Myocyte (in vitro differentiated cells): ENCODE measurements at regions not wholly inside any gene's neighbourhood (a gene's known extent, or its start where the extent isn't known, plus 50 kb on each side); places are given as distances from the start of the nearest gene placed in this dataset.
"Not testable (repeated sequence)": the region's sequence is repeated elsewhere in the genome, so short reads cannot be mapped to it uniquely, and the experiment has no call there.

Experiments used
- DNase-seq: peaks from one replicate; pipeline ENCODE4 v3.0.0-alpha.2; 2012; ENCODE audit warnings: low read depth

- peak; percentile 74 for DNase-seq
These were observed 366.9 kb downstream of the OSR1 start for GRCh38 chr2:18991177-18992168.

GRCh38 chr2:18988631-18989232 lies 369.7 kb downstream of the OSR1 start:
- DNase-seq, result peak; percentile 36

- peak; percentile 94 for DNase-seq
These were observed 370.8 kb downstream of the OSR1 start for GRCh38 chr2:18987592-18988073.

- DNase-seq, result no peak
These were observed 371.4 kb downstream of the OSR1 start for GRCh38 chr2:18987016-18987415.

- no peak for DNase-seq
These were observed 372.4 kb downstream of the OSR1 start for GRCh38 chr2:18986046-18986445.

GRCh38 chr2:18980786-18981430 lies 377.5 kb downstream of the OSR1 start:
- DNase-seq, result no peak

- no peak for DNase-seq
These were observed 378.2 kb downstream of the OSR1 start for GRCh38 chr2:18980104-18980785.

GRCh38 chr2:18977409-18977808 lies 381.0 kb downstream of the OSR1 start:
- DNase-seq, result no peak

GRCh38 chr2:18976168-18976961 lies 382.1 kb downstream of the OSR1 start:
- DNase-seq, result peak; percentile 88

- DNase-seq, result no peak
These were observed 382.8 kb downstream of the OSR1 start for GRCh38 chr2:18975506-18976167.

GRCh38 chr2:18971628-18972027 lies 382.3 kb upstream of the NT5C1B start:
- no peak for DNase-seq

- no peak for DNase-seq
These were observed 381.7 kb upstream of the NT5C1B start for GRCh38 chr2:18971069-18971378.

GRCh38 chr2:18966131-18966530 lies 376.8 kb upstream of the NT5C1B start:
- peak; percentile 43 for DNase-seq

GRCh38 chr2:18963739-18964256 lies 374.4 kb upstream of the NT5C1B start:
- not testable (repeated sequence) for DNase-seq

- DNase-seq, result no peak
These were observed 372.6 kb upstream of the NT5C1B start for GRCh38 chr2:18961991-18962421.

- DNase-seq, result no peak
These were observed 370.8 kb upstream of the NT5C1B start for GRCh38 chr2:18959952-18960717.

GRCh38 chr2:18959200-18959599 lies 369.8 kb upstream of the NT5C1B start:
- DNase-seq, result no peak

GRCh38 chr2:18957909-18958308 lies 368.5 kb upstream of the NT5C1B start:
- no peak for DNase-seq

- peak; percentile 23 for DNase-seq
These were observed 361.0 kb upstream of the NT5C1B start for GRCh38 chr2:18950361-18950851.
